RWPE2 (cell line): ENCODE measurements at regions not wholly inside any gene's neighbourhood (a gene's known extent, or its start where the extent isn't known, plus 50 kb on each side); places are given as distances from the start of the nearest gene placed in this dataset.

ENCODE experiments used
- ATAC-seq: fragments of 200-7000 bp; cut with Tn5 transposase; 3 replicates; pipeline ENCODE4 v1.9.1; 2021; ENCODE audit warnings: low read depth
- DNase-seq: peaks from one replicate; pipeline ENCODE4 v3.0.0-alpha.2; 2020; ENCODE audit warnings: low spot score
- H3K27ac ChIP-seq: fragments of 450-650 bp; 2 replicates; pipeline ENCODE4 v1.5.1; 2017; ENCODE audit warnings: mild to moderate bottlenecking; ENCODE audit not compliant: poor library complexity, severe bottlenecking
- H3K27me3 ChIP-seq: fragments of 250-450 bp; sonication (Bioruptor Pico); 2 replicates; pipeline ENCODE4 v1.5.1; 2021; ENCODE audit warnings: mild to moderate bottlenecking, moderate library complexity; ENCODE audit not compliant: insufficient read depth, poor library complexity, severe bottlenecking
- H3K36me3 ChIP-seq: fragments of 250-450 bp; sonication (Bioruptor Pico); 2 replicates; pipeline ENCODE4 v1.5.1; 2020; ENCODE audit warnings: low read depth, mild to moderate bottlenecking, moderate library complexity
- H3K4me1 ChIP-seq: fragments of 250-450 bp; sonication (Bioruptor Pico); 2 replicates; pipeline ENCODE4 v1.5.1; 2021; ENCODE audit warnings: mild to moderate bottlenecking, moderate library complexity; ENCODE audit not compliant: insufficient read depth, poor library complexity, severe bottlenecking
- H3K4me3 ChIP-seq: fragments of 250-450 bp; sonication (Bioruptor Pico); 2 replicates; pipeline ENCODE4 v1.5.1; 2021; ENCODE audit warnings: mild to moderate bottlenecking, moderate library complexity; ENCODE audit not compliant: severe bottlenecking
- H3K9me3 ChIP-seq: fragments of 250-450 bp; sonication (Bioruptor Pico); 2 replicates; pipeline ENCODE4 v1.5.1; 2021; ENCODE audit warnings: mild to moderate bottlenecking, moderate library complexity; ENCODE audit not compliant: severe bottlenecking
- CTCF ChIP-seq: fragments of 450-650 bp; IDR thresholded peaks from one replicate; pipeline ENCODE4 v1.5.1; 2017; ENCODE audit warnings: mild to moderate bottlenecking, moderate library complexity; ENCODE audit not compliant: poor library complexity, severe bottlenecking

- Histone ChIP-seq H3K27ac (no peak overlapping the region), H3K36me3 (no peaks in the 10 kb centered on the region), H3K4me3 (no peak overlapping the region), H3K9me3 (no peaks in the 10 kb centered on the region), H3K27me3 (peaks cover 60% of the 10 kb centered on the region), H3K4me1 (no peaks in the 10 kb centered on the region)
- TF ChIP-seq CTCF = no peak
- DNase-seq (no peak), ATAC-seq (no peak)
These were observed 95.6 kb downstream of the OLFM1 start for GRCh38 chr9:135183069-135183468.

GRCh38 chr9:135183528-135184180 is 96.2 kb downstream of the OLFM1 start:
- TF ChIP-seq CTCF = no peak
- Histone ChIP-seq H3K36me3 (no peaks in the 10 kb centered on the region), H3K4me1 (no peaks in the 10 kb centered on the region), H3K27me3 (peaks cover 60% of the 10 kb centered on the region), H3K27ac (no peak overlapping the region), H3K9me3 (no peaks in the 10 kb centered on the region), H3K4me3 (no peak overlapping the region)
- DNase-seq = no peak
- peak; percentile 33; the same call in 1 of the 3 replicates for ATAC-seq

- H3K27me3 ChIP-seq = peaks cover 55% of the 10 kb centered on the region
These were observed 96.9 kb downstream of the OLFM1 start for GRCh38 chr9:135184181-135185053.

GRCh38 chr9:135185060-135185459 is 97.6 kb downstream of the OLFM1 start:
- H3K9me3 ChIP-seq = no peaks in the 10 kb centered on the region
- ATAC-seq = no peak
- TF ChIP-seq CTCF = no peak
- peaks cover 51% of the 10 kb centered on the region for H3K27me3 ChIP-seq
- H3K36me3 ChIP-seq = no peaks in the 10 kb centered on the region
- no peak overlapping the region for H3K27ac ChIP-seq
- no peak for DNase-seq
- no peaks in the 10 kb centered on the region for H3K4me1 ChIP-seq
- no peak overlapping the region for H3K4me3 ChIP-seq

More at GRCh38 chr9:135184181-135185053, 96.9 kb downstream of the OLFM1 start:
- ATAC-seq (no peak), DNase-seq (no peak)
- Histone ChIP-seq H3K4me3 (no peak overlapping the region), H3K36me3 (no peaks in the 10 kb centered on the region), H3K9me3 (no peaks in the 10 kb centered on the region), H3K27ac (no peak overlapping the region), H3K4me1 (no peaks in the 10 kb centered on the region)
- TF ChIP-seq CTCF = no peak
